Tongue (tissue), 1 donor: ENCODE measurements at regions not wholly inside any gene's neighbourhood (a gene's known extent, or its start where the extent isn't known, plus 50 kb on each side); places are given as distances from the start of the nearest gene placed in this dataset.
A peak's percentile ranks its signal among the peaks of the same experiment; 100 is the strongest.

Experiments used
- DNase-seq: peaks from one replicate; pipeline ENCODE4 v3.0.0-alpha.2; 2015

DNA sequence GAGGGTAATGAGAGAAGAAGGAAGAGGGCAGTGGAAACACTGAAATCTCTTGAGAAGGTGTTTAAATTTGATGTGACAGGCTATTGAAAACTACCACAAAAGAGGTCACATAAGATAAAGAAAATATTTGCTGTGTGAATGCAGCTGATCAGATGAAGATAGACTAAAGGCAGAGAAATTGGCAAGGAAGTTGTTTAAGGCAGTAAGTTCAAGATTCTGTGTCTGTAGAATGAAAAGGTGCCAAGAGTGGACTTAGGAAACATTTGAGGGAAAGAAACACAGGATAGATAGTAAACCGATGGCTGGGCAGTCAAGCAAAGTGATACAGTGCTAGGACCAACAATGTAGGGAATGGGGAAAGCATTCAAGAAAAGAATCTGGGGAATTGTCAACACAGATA, 332.3 kb upstream of the MARCKS start:
- no peak for DNase-seq

DNA sequence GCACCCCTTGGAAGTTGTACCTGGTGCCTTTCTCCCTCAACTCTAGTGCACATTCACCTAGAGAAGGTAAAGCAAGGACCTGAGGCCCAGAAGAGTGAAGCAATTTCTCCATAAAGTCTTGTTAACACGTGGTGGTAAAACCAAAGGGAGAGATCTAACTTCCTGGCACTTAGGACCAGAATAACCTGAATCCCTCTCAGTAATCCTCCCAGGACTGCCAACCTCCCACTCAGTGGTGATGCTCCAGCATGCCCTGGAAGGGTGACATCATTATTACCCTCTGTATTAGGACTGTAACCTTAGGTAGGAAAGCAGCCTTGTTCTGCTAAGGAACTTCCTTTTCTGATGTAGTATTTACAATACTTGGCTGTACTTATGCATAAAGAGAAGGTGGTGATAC, 330.6 kb upstream of the MARCKS start:
- no peak for DNase-seq

DNA sequence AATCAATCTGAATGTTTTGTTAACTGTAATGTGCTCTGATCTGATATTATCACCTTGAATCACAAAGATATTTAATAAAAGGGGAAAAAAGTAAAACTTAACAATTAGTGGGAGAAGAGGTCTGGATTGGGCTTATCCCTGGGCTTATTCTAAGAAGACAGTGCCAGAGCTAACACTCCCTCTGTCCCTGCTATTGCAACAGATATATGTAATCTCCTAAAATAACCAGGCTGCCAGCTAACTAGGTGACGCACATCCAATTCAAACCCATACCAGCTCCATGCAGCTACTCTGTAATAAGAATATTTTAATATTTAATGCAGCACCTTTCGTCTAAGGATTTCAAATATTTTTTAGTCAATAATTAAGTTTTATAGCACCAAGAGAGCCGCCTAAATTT, 330.1 kb upstream of the MARCKS start:
- no peak for DNase-seq

DNA sequence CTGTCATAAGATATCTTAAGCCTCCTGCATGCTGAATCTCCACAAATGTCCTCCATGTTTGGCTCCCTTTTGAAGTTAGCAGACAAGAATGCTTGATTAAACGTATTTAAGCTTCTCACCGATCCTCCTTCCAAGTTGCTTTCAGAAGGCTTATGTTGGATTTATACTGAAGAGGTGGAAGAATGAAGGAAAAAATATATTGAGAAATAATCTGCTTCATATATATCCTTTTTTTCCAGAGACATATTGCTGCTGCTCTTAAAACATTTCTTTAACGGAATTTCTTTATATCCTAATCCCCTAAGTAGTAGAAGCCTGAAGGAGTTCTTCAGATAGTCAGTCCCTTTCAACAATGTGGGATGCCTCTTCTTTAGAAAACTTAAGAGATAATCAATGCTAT, 329.0 kb upstream of the MARCKS start:
- DNase-seq: no peak

DNA sequence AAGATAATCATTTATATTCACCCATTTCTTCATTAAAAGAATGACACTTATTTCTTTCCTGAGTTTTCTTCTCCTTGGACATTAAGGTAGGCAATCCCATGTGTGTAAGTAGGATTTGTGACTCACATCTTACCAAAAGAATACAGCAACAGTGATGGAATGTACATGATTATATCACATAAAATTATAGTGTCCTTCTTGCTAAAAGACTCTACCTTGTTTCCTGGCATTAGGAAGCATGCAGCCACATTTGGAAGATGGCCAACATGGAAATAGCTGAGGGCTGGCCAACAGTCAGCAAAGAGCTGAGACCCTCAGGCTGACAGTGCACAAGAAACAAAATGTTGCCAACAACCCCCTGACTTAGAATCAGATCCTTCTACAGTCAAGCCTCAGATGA, 327.9 kb upstream of the MARCKS start:
- no peak for DNase-seq

DNA sequence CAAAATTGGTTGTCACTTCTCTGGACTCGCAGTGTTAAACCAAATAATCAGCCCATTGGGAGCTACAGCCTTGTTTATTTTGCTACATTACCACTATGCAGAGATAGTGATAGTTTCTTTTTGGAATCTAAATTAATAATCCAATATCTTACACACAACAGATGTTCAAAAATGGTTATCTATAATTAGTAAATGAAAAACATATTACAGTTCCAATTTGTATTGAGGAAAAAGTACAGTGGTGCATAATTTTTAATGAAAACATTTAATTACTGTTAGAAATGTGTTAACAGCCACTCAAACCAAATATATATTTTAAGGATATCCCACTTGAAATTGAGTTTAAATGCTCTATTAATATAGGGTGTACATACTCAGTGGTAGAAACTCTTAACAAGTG, 327.3 kb upstream of the MARCKS start:
- DNase-seq: no peak

DNA sequence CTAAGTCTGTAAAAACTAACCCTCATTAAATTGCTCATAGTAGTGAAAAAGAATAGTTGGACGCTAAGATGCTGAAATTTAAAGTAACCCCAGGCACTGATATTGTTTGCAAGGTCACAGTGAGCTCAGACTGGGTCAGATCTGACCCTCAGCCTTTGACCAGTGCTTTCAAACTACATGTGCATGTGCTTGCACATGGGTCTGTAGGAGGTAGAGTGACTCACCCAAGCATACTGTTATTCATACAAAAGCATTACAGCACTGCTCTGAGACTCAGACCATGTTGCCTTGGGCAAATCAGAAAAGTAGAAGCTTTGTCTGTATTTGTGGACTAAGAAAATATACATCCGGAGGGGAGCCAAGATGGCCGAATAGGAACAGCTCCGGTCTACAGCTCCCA, 326.4 kb upstream of the MARCKS start:
- no peak for DNase-seq

DNA sequence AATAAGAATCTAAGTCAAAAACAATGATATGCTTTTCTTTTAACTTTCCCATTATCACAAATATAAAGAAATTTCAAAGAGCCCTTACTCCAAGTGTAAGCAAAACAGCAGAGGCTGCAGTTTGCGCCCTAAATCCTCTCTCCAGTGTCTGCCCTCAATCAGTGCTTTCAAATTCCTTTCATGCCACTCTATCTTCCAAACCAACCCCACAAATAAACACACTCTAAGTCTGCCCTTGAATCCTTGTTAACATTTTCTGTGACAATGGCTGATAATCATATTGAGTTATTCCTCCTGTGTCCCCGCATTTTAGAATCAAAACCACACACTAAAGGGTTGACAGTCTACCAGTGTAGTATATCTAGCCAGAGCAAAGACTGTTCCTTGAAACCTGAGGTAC, 317.9 kb upstream of the MARCKS start:
- DNase-seq: no peak

DNA sequence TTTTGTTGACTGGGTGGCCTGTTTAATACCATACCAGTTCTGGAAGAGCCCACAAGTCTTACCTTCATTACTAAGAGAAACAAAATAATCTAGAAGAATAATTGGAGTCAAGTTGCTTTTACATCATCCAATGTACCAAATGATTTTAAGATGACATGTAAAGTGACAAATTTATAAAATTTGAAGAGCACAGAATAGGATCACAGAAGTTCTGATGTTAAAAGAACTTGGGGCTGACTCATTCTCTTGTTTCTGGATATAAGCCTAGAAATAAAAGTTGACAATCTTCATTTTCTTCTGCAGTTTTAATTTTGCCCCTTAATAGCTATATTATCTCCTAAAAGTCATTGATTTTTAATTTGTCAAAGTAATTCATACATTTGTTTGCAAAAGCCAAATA, 317.5 kb upstream of the MARCKS start:
- DNase-seq: no peak

DNA sequence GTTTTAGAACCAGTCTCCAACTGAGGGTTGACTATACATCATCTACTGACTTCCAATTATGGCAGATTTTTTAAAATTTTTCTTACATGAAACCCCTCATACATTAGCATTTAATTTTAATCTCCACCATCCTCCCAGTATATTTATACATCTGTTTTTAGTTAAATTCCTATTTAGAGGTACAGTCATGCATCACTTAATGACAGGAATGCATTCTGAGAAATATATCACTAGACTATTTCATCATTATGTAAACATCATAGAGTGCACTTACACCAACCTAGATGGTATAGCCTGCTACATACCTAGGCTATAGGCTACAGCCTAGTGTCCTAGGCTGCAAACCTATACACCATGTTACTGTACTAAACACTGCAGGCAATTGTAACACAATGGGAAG, 316.7 kb upstream of the MARCKS start:
- no peak for DNase-seq

DNA sequence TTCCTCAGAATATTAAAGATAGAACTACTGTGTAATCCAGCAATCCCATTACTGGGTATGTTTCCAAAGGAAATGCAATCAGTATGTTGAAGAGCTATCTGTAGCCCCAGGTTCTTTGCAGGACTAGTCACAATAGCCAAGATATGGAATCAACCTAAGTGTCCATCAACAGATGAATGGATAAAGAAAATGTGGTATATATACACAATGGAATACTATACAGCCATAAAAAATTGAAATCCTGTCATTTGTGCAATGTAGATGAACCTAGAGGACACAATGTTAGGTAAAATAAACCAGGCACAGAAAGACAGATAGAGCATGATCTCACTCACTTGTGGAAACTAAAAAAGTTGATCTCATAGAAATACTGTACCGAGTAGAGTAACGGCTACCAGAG, 306.0 kb upstream of the MARCKS start:
- DNase-seq: no peak

DNA sequence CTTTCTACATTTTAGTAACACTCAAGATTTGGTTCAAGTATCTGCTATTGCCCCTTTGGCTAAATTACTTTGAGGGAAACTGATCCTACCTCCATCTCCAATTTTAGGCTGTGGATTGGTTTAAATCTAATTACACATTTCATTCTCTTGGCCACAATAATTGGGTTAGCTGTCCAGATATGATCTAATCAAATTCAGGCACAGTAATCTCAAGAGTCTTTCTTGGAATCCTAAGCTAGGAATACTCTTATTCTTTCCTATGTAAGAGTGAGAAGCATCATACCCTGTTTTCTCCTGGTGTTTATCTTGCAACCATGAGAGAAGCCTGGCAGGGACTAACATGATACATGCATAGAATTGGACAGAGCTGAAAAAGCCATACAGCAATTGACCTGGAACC, 300.4 kb upstream of the MARCKS start:
- DNase-seq: no peak

DNA sequence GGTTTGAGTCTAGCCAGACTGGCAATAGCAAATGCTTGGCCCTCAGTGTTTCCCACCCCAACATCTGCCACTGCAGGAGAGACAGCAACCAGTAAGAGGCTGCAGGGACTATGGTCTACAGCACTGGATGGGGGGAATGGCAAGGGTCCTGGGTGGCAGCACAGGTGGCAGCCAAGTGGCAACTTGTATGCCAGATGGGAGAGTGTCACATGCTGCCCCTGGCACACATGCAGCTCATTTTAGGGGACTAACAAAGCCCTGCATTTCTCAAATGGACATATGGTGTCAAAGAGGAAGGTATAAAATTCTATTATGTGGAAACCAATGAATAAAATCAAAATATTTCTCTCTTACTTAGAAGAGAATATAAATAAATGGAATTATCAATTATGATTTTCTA, 298.7 kb upstream of the MARCKS start:
- no peak for DNase-seq

DNA sequence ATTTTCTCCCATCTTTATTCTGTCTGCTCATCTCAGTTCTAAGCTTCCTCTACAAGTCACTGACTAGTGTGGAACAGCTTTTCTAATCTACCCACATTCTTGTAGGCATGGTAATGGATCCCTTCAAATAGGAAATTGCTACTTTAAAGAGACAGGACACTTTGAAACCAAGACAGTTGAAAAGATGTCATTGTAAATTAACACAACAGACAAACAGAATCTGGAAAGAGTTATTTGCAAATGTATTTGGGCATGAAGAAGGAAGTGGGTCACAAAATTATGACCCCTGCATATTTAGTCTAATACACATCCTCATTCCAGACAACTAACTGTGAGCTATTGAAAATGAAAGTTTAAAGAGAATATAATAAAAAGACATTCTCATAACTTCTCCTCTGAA, 298.2 kb upstream of the MARCKS start:
- peak; percentile 22 for DNase-seq

DNA sequence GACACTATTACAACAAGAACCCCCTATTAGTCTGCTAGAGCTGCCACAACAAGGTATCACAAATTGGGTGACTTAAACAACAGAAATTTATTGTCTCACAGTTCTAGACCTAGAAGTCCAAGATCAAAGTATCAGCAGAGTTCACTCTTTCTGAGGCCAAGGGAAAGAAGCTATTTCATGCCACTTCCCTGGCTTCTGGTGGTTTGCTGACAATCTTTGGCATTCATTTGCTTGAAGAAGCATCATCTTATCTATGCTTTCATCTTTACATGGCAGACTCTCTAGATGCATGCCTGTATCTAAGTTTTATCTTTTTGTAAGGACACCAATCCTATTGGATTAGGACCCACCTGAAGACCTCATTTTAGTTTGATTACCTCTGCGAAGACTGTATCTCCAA, 296.8 kb upstream of the MARCKS start:
- DNase-seq: no peak

DNA sequence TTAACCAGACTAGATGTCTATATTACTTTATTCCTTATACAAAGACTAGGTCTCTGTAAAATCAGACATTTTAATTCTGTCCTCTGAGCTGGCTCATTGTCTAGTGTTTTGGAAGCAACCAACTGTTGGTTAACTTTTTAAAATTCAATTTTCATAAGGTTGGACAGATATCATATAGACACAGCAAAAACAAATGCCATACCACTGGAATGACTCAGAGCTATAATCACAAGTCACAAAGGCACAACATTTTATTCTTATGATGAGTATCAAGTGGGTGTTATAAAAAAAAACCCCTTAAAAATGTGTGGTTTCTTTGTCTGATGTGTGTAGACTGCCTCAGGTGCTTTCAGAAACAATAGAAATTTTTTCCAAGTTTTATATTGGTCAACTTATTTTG, 296.2 kb upstream of the MARCKS start:
- no peak for DNase-seq

DNA sequence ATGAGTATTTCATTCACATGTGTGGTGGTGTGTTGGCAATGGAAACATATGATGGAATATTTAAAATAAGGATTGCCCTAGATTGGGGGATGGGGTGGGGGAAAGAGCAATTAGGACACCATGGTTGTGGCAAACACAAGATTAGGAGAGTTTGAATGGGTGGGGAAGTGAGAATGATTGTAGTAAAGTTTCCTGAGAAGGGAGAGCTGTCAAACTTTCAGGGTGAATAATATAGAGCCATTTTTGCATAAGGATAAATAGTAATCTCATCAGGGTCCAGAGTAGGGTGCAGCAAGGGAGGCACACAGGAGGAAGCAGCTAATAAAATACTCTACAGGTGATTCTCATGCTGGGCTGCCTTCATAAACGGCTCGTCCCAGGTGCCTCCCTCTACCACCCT, 294.9 kb upstream of the MARCKS start:
- no peak for DNase-seq

DNA sequence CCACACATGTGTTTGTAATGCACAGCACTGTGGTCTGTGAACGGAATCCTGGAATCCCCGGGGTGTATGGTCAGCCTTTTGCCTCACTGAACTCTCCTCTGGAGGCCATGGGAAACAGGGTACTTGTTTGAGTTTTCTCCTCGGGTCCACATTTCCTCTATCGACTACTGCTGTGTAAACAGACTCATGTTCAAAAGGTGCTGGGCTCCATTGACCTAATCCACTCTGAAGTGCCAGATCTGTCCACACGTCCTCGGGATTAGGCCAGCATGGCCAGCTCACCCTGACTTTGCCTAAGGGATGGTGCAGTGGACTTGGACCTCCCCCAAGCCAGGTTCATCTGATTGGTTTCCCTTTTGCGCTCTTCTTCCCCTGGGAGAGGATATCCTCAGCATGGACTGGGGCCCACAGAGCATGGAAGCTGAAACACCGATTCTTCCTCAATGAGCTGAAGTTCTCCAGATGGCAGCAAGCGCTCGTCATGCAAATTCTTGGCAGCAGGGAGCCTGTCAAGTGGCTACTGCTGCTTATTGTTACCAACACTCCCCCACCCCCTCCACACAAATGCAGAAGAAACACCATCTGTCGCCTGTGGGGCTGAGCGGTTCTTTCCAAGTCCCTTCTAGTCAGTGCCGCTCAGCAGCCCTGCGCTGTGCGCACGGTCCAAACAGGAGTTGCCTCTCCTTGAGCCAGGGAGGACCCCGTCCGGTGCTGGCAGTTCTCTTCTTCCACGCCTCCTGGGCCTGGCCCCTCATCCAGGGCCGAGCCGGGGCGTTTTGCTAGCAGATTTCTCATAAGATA, 292.6 kb upstream of the MARCKS start:
- peak; percentile 98 for DNase-seq

DNA sequence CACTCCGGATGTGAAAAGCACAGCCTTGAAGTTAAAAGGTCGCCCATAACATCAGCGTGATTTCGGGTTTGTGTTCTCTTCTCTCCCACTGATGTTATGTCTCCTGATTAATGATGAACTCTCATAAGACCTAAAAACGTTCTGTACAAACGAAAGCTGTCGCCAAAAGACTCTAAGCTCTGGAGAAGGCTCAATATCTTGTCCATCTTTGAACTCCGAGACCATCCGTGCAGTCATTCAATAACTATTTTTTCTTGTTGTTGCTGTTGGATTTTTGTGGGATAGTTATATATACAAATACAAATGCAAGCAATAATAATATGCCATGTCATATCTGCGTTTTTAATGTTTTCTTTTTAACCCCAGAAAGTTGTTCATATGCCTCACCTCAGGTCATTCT, 291.8 kb upstream of the MARCKS start:
- no peak for DNase-seq

DNA sequence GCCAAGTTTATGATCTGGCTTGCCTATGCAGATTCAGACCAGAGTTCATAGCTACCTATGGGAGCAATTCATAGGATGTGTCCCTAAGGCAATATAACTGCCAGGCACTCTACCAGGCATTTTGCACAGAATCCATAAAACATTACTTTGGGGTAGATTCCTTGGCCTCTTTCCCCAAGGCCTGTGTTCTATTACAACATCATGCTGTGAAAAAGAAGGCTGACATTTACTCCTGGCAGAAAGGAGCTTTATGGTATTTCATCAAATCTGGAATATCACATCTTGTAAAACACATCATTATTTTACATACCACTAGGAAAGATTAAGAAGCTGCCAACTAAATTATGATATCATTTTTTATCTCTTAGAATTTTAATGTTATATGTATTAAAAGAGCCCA, 287.0 kb upstream of the MARCKS start:
- DNase-seq: no peak

DNA sequence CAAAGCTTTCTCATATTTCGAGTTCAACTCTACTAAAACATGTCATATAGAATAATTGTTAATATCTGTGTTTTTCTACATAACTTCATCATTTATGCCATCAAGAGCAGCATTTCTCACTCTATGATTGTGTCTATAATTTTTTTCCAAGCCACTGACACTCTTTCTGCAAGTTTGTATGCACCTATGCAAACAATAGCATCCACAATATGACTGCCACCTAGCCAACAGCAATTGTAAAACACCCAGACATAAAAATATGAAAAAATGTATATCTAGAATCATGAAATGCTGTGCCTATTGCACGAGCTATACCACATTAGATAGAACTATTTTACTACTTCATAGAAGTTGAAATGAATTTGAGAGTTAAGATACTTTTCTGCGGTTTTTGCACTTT, 286.5 kb upstream of the MARCKS start:
- DNase-seq: no peak

DNA sequence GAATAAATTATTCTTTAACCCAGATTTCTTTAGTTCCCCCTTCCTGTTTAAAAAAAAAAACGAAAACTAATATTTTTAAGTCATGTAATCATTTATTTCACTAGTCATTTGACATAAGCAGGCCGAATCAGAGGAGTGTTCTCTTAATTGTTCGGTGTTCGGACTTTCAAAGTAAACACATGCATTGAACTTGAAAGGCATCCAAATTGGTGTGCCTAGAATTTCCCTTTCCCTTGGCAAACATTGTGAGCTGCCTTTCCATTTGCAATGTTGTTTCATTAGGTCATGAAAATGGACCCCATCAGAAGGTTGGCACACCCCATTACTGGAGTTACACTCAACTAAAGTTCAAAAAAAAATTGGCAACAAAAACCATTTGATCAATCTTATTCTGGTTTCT, 283.0 kb upstream of the MARCKS start:
- DNase-seq: no peak

DNA sequence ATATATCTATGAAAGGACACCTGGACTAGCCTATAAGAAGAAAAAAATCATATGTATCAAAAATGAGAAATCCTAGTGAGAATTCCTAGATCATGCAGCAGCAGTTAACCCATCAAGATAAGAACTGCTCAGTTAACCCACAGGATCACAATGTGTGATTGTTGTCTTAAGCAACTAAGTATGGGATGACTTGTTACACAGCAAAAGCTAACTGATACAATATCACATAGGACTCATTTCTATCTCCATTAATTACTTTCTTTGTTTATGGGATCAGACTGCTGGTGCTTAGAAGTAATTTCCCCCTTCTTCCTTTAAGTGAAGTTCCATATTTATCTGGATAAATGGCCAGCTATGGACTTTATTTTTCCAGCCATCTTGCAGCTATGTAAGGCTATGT, 280.8 kb upstream of the MARCKS start:
- DNase-seq: no peak

DNA sequence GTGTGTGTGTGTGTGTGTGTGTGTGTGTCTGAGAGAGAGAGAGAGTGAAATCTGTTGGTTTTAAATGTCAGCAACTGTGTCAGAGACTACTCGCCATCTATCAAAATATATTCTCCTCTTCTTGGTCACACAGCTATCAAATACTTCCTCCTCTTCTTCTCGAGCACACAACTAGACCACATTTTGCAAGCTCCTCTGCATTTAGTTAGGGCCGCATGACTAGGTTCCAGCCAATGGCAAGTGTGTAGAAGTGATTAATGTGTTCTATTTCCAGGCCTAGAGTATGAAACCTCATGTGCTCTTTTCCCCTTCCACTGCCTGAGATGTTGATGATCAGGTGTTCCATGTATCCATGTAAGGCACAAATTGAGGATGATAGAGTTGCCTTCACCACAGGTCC, 278.5 kb upstream of the MARCKS start:
- no peak for DNase-seq

DNA sequence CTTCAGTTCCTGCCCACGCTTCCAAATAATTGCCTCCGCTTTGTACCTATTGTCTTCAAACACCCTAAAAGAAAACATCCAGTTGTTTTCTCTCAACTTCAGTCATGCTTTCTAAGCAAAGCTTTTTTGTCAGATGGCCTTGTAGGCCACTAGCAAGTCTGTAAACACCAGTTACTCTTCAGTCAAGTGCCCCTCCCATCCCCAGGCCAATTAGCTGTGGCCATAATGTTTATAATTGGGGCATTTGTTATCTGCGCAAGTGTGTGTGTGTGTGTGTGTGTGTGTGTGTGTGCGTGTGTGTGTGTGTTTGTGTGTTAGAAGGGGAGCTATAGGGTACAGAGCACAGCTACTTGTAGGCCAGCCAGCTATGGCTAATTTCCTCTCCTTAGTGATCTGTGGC, 272.4 kb upstream of the MARCKS start:
- no peak for DNase-seq
